ENCODE measurements at regions not wholly inside any gene's neighbourhood (a gene's known extent, or its start where the extent isn't known, plus 50 kb on each side); places are given as distances from the start of the nearest gene placed in this dataset.

DNA sequence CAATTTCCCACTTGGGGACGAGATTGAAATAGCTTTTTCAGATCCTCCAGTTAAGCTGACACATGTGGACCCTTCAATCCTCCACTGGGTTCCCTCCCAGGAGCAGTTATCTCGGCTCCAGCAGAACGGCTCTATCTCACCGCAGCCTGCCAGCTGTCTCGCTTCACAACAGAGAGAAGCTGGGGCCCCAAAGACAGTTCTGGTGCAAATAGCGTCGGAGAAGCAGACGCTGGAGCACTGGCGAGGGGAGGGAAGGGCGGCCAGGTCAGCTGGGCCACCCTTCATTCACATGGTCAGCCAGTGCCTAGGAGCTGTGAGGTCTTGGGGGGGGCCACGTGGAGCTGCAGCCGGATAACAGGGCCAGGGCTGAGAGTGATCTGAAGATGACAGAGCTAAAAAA lies 141.3 kb upstream of the SDK2 start:
- peaks cover 30% of the 10 kb centered on the region for H3K4me1 ChIP-seq (ENCODE audit: insufficient read depth, low read length)
- H3K27me3 ChIP-seq (ENCODE audit: insufficient read depth, low read length), result no peaks in the 10 kb centered on the region
- H2AFZ ChIP-seq (ENCODE audit: low read depth, low read length), result no peak overlapping the region
- H3K36me3 ChIP-seq (ENCODE audit: insufficient read depth, low read length), result no peaks in the 10 kb centered on the region
- H3K4me3 ChIP-seq (ENCODE audit: low read length), result no peak overlapping the region
- no peaks in the 10 kb centered on the region for H3K9me3 ChIP-seq (ENCODE audit: low read length)

DNA sequence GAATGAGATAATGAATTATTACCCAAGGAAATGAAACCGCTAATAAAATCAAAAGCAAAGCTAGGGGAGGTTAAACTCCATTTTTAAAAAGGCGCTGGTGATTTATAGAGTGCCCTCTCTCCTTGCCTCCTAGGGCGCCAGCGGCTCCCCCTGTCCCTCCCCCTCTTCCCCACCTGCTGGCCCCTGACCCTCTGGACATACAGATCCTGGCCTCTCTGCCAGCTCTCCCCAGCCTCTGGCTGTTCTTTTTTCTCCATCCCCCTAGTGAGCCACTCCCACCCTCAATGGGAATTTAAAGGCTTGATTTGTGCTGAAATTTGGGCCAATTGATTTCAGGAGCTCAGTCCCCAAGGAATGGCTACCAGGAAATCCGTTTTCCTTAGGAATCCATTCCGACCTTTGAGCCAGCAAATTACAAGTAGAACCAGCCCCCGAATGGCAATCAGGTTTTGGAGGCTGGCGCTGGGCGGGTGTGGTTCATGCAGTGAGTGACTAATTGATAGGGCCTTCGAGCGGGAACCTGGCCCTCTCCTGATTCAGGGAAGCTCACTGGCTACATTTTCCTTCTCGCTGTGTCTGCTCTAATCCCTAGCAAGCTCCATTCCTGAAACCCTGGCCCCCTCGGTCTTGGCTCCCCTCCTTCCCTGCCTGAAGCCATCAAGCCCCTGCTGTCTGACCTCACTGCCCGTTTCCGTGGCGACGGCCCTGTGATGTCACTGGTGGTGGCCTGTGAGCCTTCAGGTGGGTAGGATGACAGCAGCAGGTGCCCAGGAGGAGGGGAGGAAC lies 141.9 kb upstream of the SDK2 start:
- Histone ChIP-seq H3K36me3 (ENCODE audit: insufficient read depth, low read length) (no peaks in the 10 kb centered on the region), H3K4me3 (ENCODE audit: low read length) (no peak overlapping the region), H3K27me3 (ENCODE audit: insufficient read depth, low read length) (no peaks in the 10 kb centered on the region), H3K9me3 (ENCODE audit: low read length) (no peaks in the 10 kb centered on the region), H3K4me1 (ENCODE audit: insufficient read depth, low read length) (peaks cover 30% of the 10 kb centered on the region), H2AFZ (ENCODE audit: low read depth, low read length) (no peak overlapping the region)

DNA sequence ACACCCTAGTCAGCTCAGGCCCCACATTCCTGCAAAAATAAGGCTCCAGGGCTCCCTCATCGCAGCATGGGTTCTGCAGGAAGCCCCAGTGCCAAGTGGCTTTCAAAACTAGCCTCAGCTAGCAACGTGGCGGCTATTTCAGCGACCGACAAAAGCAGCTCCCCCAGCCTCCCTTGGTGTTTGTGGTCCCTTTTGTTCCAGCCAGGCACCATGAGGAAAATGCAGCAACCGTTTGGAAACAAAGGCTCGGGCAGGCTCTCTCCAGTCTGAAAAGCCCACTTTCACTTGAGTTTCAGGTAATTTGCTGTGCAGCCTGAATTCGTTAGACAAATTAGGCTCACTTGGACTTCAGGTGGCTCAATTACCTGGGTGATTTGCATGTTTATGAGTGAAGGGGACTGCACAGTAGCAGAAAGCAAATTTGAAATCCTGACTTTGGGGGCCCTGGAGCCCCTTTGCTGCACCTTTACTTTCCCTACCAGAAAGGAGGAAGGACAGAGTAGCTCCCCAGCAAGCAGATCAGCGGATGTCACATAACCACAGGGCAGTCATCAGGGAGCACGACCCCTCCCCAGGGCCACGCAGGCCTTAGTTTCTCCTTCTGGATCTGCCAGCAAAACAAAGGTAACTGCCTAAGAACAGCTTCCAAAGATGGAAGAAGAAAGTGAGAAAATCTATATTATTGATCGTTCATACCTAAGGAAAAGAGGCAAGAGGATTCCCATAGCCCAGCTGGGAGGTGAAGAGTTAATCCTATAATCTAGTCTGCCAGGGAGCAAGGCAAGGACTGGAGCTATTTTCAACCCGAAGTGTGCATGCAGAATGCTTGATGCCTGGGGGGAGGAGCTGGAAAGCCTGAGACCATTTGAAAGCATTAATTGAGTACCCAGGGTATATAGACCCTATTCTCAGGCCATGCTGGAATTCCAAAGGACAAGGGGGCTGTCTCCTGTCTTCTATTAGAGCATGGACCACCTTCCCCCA lies 143.1 kb upstream of the SDK2 start:
- H3K27me3 ChIP-seq (ENCODE audit: insufficient read depth, low read length), result no peaks in the 10 kb centered on the region
- no peaks in the 10 kb centered on the region for H3K36me3 ChIP-seq (ENCODE audit: insufficient read depth, low read length)
- peaks cover 30% of the 10 kb centered on the region for H3K4me1 ChIP-seq (ENCODE audit: insufficient read depth, low read length)

DNA sequence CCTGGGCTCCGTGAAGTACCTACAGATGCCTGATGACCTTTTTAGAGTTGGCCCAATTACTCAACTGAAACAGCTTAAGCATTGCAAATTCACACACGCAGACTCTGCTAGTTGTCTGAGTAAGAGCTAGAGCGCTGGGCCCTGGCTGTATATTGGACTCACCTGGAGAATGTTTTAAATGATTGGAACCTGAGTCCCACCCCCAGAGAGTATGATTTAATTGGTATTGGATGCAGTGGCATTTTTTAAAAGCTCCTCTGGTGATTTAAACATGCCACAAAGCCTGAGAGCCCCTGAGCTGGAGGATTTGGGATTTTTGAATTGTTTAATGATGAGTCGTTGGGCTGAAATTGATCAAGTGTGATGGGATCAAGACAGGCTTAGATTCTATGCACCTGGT lies 143.9 kb upstream of the SDK2 start:
- H3K4me3 ChIP-seq (ENCODE audit: low read length), result no peak overlapping the region
- H3K9me3 ChIP-seq (ENCODE audit: low read length), result no peaks in the 10 kb centered on the region
- H2AFZ ChIP-seq (ENCODE audit: low read depth, low read length), result no peak overlapping the region
- H3K27me3 ChIP-seq (ENCODE audit: insufficient read depth, low read length), result no peaks in the 10 kb centered on the region
- no peaks in the 10 kb centered on the region for H3K36me3 ChIP-seq (ENCODE audit: insufficient read depth, low read length)
- peaks cover 30% of the 10 kb centered on the region for H3K4me1 ChIP-seq (ENCODE audit: insufficient read depth, low read length)

More for the DNA sequence above, 143.1 kb upstream of the SDK2 start:
- Histone ChIP-seq H3K9me3 (ENCODE audit: low read length) (no peaks in the 10 kb centered on the region), H3K4me3 (ENCODE audit: low read length) (no peak overlapping the region), H2AFZ (ENCODE audit: low read depth, low read length) (no peak overlapping the region)

DNA sequence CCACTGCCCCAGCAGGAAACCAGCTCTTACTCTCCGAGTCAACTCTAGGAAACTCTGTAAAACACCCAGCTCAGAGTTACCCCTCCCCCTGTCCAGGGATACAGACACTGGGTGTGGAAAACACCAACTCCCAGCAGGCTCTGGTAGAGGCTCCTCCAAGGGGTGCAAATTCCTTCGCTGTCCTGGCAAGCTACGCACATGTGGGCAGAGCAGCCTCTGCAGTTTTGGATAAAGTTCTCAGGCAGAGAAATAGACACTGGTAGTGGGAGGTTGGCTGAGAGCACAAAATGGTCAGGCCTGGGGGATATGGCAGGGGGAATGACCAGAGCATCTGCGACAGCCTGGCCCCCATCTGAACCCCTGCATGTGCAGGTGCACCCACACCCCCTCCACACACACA lies 146.9 kb upstream of the SDK2 start:
- no peaks in the 10 kb centered on the region for H3K27me3 ChIP-seq (ENCODE audit: insufficient read depth, low read length)
- peaks cover 20% of the 10 kb centered on the region for H3K4me1 ChIP-seq (ENCODE audit: insufficient read depth, low read length)
- H2AFZ ChIP-seq (ENCODE audit: low read depth, low read length), result no peak overlapping the region
- H3K36me3 ChIP-seq (ENCODE audit: insufficient read depth, low read length), result no peaks in the 10 kb centered on the region
- no peak overlapping the region for H3K4me3 ChIP-seq (ENCODE audit: low read length)
- no peaks in the 10 kb centered on the region for H3K9me3 ChIP-seq (ENCODE audit: low read length)

DNA sequence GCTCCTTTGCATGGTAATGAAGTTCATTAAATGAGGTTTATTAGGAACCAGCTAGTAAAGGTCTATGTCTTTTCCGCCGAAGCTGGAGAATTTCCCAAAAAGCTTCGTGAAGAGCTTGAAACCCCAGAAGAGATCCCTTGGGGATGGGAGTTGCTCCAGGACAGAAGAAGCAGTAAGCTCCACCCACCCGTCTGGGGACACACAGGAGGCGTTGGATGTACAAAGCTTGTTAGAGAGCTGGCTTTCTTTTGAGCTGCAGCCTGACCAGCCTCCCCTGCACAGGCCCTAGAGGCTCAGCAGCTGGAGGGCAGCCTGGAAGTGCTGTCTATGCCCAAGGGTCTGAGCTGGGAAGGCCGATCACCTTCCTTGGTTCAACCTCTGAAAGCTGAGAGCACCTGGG lies 147.4 kb upstream of the SDK2 start:
- H2AFZ ChIP-seq (ENCODE audit: low read depth, low read length), result no peak overlapping the region
- H3K4me1 ChIP-seq (ENCODE audit: insufficient read depth, low read length), result peaks cover 15% of the 10 kb centered on the region
- H3K4me3 ChIP-seq (ENCODE audit: low read length), result no peak overlapping the region
- no peaks in the 10 kb centered on the region for H3K36me3 ChIP-seq (ENCODE audit: insufficient read depth, low read length)
- H3K27me3 ChIP-seq (ENCODE audit: insufficient read depth, low read length), result no peaks in the 10 kb centered on the region
- no peaks in the 10 kb centered on the region for H3K9me3 ChIP-seq (ENCODE audit: low read length)

DNA sequence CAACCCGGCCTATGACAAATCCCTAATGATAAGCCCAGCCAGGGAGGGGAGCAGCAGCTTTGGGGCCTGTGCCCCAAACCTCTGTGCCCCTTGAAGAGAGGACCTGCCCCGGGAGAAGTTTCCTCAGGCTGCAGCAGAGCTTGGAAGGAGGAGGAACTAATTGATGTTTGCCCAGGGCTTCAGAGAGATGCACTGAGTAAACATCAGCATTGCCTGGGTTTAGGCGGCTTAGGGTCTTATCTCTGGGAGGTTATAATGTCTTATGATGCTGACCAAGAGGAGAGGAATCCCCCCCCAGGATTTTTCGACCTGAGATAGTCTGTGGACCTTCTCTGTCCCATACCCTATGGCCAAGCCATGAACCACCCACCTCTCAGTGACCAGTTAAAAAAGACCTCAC lies 148.7 kb upstream of the SDK2 start:
- no peaks in the 10 kb centered on the region for H3K9me3 ChIP-seq (ENCODE audit: low read length)
- no peak overlapping the region for H3K4me3 ChIP-seq (ENCODE audit: low read length)
- H3K36me3 ChIP-seq (ENCODE audit: insufficient read depth, low read length), result no peaks in the 10 kb centered on the region
- peaks cover under 1% of the 10 kb centered on the region for H3K4me1 ChIP-seq (ENCODE audit: insufficient read depth, low read length)
- no peaks in the 10 kb centered on the region for H3K27me3 ChIP-seq (ENCODE audit: insufficient read depth, low read length)
- no peak overlapping the region for H2AFZ ChIP-seq (ENCODE audit: low read depth, low read length)

DNA sequence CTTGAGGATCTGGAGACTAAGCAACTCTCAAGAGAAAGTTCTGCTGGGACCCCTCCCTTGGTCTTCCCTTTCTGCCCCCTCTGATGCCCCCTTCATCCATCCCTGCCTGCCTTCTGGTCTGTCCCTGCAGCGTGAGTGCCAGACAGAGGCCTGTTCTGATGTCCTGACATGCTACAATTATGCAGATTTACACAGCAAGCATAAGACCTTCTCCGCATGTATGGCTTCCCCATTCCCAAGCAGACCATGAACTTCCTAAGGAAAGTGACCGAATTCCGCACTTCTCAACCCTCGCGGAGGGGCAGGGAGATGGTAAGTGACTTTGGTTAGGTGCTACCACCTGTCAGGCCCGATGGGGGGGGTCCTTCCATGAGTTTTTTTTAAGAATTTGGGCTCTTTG lies 150.1 kb upstream of the SDK2 start:
- Histone ChIP-seq H3K27me3 (ENCODE audit: insufficient read depth, low read length) (no peaks in the 10 kb centered on the region), H3K4me1 (ENCODE audit: insufficient read depth, low read length) (no peaks in the 10 kb centered on the region), H3K9me3 (ENCODE audit: low read length) (no peaks in the 10 kb centered on the region), H3K36me3 (ENCODE audit: insufficient read depth, low read length) (no peaks in the 10 kb centered on the region), H3K4me3 (ENCODE audit: low read length) (no peak overlapping the region), H2AFZ (ENCODE audit: low read depth, low read length) (no peak overlapping the region)

DNA sequence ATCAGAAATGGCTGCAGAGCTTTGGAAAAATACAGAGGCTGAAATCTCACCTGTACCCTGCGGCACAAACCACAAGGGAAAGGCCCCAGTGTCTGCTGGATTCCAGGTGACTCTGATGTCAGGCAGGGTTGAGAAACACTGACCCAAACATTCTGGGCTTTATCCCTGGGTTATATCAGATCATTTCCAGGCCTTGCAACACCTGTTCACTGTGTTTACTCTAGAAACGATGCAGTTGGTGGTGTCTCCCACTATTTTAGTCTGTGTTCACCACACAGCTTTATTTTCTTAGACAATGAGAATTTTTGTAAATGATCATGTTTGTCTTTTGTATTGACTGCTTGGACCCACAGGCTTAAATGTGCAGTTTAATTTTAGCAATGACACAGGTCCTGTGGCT lies 151.5 kb upstream of the SDK2 start:
- no peaks in the 10 kb centered on the region for H3K27me3 ChIP-seq (ENCODE audit: insufficient read depth, low read length)
- H2AFZ ChIP-seq (ENCODE audit: low read depth, low read length), result no peak overlapping the region
- no peaks in the 10 kb centered on the region for H3K36me3 ChIP-seq (ENCODE audit: insufficient read depth, low read length)
- no peaks in the 10 kb centered on the region for H3K9me3 ChIP-seq (ENCODE audit: low read length)
- no peaks in the 10 kb centered on the region for H3K4me1 ChIP-seq (ENCODE audit: insufficient read depth, low read length)
- H3K4me3 ChIP-seq (ENCODE audit: low read length), result no peak overlapping the region

DNA sequence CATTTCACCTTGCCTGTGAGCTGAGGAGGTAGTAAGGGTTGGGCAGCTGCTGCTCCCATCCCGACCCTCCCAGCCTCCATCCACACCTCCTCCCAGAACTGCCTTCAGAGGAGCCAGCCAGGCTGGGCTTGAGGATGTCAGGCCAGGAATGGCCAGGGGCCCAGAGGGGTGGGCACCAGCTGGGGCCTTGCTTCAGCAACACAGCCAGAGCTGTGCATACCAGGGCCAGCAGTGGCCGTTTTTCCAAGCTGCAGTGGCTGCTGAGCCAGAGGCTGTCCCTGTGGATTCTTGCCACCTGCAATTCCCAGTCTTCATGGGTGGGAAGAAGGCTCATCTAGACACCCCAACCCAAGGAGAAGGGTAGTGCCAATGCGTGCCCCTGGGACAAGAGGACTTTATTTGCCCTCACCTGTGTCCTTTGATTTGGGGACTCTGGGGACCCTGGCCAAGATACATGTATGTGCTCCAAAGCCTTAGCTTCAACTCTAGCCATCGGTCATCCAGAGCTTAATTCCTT lies 153.4 kb upstream of the SDK2 start:
- Histone ChIP-seq H3K4me1 (ENCODE audit: insufficient read depth, low read length) (no peaks in the 10 kb centered on the region), H3K9me3 (ENCODE audit: low read length) (no peaks in the 10 kb centered on the region), H2AFZ (ENCODE audit: low read depth, low read length) (no peak overlapping the region), H3K4me3 (ENCODE audit: low read length) (no peak overlapping the region), H3K36me3 (ENCODE audit: insufficient read depth, low read length) (no peaks in the 10 kb centered on the region), H3K27me3 (ENCODE audit: insufficient read depth, low read length) (no peaks in the 10 kb centered on the region)

DNA sequence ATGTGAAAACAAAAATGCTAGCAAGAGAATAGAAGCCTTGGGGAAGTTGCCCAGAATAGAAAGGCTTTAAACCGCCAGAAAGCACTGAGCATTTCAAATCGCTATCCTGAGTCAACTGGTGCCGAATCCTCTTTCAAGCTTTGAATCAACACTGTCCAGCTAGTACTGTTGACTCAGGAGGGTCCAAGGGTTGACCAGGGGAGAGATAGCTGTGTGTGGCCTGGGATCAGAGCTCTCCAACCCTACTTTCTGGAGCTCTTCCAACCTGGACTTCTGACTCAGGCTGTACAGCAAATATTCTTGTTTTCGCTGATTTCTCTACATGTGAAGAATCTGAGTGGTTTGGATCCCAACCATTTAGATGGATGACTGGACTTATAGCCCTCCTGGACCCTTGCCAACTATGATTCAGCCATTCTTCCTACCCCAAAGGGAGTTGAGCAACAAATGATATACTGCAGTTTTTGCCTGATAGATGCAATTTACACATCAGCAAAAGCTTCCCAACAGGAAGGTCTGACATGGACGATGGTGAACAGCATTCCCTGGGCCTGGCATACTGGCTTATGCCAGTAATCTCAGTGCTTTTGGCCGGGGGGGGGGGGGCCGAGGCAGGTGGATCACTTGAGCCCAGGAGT lies 154.0 kb upstream of the SDK2 start:
- Histone ChIP-seq H3K36me3 (ENCODE audit: insufficient read depth, low read length) (no peaks in the 10 kb centered on the region), H3K4me3 (ENCODE audit: low read length) (no peak overlapping the region), H3K4me1 (ENCODE audit: insufficient read depth, low read length) (no peaks in the 10 kb centered on the region), H2AFZ (ENCODE audit: low read depth, low read length) (no peak overlapping the region), H3K27me3 (ENCODE audit: insufficient read depth, low read length) (no peaks in the 10 kb centered on the region), H3K9me3 (ENCODE audit: low read length) (no peaks in the 10 kb centered on the region)

DNA sequence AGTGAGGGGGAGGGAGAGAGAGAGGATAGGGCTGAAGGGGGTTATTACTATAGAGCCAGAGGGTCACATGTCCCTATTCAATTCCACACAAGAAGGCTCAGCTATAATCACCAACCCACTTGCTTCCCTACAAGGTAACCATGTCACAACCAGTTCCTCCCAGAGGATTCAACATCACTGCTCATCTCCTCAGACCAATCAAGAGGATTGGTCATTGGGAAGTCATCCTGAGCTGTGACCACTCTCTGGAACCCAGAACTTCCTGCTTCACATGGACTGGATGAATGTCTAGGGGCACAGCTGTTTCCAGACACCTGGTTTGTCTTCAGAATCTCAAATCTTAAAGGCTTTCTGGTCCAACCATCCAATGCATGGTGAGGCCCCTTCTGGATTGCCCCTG lies 154.9 kb upstream of the SDK2 start:
- no peak overlapping the region for H3K4me3 ChIP-seq (ENCODE audit: low read length)

More for the DNA sequence above, 154.9 kb upstream of the SDK2 start:
- Histone ChIP-seq H3K27me3 (ENCODE audit: insufficient read depth, low read length) (no peaks in the 10 kb centered on the region), H3K36me3 (ENCODE audit: insufficient read depth, low read length) (no peaks in the 10 kb centered on the region), H3K4me1 (ENCODE audit: insufficient read depth, low read length) (no peaks in the 10 kb centered on the region), H3K9me3 (ENCODE audit: low read length) (no peaks in the 10 kb centered on the region), H2AFZ (ENCODE audit: low read depth, low read length) (no peak overlapping the region)
